Stimulated activated CD8-positive, alpha-beta memory T cell treated with anti-CD3 and anti-CD28 coated beads, Interleukin-15, amount 100 ng/mL, for 48 hours (primary cell): ENCODE measurements at regions not wholly inside any gene's neighbourhood (a gene's known extent, or its start where the extent isn't known, plus 50 kb on each side); places are given as distances from the start of the nearest gene placed in this dataset.
"Not testable (repeated sequence)": the region's sequence is repeated elsewhere in the genome, so short reads cannot be mapped to it uniquely, and the experiment has no call there.

Experiments
- DNase-seq, 2 donors: peaks; one replicate each; pipeline ENCODE4 v3.0.0-alpha.2; 2020; ENCODE audit warnings: low read depth in 2 of 2

DNA sequence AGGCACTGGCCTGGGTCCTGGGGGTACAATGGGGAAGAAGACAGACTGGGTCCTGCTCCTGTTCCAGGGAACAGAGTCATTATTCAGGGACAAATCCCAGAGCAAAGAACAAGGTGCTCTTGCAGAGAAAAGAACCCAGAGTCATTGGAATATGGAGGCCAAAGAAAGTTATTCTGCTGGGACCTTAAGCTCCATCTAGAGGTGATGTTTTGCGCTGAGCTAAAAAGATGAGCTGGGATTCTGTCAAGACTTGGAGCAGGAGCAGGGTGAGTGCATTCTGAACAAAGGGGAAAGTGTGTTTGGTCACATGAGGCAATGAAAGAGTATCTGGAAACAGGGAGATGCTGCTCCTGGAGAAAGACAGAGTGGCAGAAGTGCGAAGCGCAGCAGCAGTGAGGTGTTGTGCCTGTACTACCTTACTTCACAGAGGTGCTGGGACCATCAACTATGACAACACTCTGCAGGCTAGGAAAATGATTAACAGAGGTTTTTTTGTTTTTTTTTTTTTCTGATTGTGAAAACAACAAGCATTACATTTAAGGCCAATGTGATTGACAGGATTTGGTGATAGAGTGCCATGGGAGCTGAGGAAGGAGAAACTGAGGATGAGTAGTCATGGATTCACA is 95.3 kb upstream of the TNFSF11 start:
- no peak for DNase-seq

DNA sequence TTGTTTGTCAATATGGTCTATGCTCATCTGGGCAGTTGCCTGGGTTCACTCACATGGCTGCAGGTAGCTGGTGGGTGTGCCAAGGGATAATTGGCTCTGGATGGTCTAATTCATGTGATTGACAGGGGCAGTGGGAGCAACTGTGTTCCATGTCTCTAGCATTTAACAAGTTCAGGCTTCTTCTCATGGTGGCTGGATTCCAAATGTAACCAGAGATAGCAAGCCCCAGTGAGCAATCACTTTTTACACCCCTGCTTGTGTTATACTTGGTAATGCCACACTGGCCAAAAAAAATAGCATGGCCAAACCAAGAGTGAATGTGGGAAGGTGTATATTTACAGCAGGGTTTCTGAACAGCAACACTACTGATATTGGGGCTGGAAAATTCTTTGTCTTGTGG is 89.6 kb upstream of the TNFSF11 start:
- no peak for DNase-seq

GRCh38 chr13:42485272-42485671 is 88.7 kb upstream of the TNFSF11 start:
- no peak for DNase-seq

GRCh38 chr13:42486711-42487198 is 87.2 kb upstream of the TNFSF11 start:
- DNase-seq: no peak

DNA sequence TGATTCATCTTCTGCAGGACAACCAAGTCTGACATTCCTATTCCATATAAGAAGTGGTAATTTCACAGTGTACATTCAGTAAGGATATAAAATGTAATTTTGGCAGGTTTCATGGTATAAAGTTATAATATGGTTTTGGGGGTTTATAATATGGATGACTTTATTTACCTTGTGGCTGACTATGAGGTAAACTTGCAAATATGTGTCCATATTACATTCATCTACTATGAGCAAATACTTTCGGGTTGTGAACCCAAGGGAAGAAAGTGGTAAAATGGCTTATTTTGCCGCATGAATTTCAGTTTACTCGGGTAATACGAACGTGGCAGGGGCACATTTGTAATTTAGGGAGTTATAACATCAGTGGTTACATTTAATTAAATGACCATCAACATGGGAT is 86.7 kb upstream of the TNFSF11 start:
- no peak for DNase-seq

DNA sequence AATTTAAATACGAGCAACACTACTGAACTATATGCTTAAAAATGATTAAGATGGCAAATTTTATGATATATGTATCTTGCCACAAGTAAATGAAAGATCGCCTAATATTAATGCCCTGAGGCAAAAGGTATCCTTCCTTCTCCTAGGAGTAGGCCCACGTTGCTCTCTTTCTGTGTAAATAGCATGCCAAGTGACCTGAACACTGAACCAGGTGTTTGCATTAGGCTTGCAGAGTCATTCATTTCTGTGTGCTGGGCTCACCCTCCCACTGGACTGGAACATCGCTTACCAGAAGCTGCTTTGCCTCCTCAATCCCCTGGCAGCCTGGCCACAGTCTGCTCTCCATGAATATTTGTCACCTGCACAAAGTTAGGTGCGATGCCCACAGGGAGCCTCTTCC is 83.3 kb upstream of the TNFSF11 start:
- DNase-seq: no peak

GRCh38 chr13:42492372-42492920 is 81.5 kb upstream of the TNFSF11 start:
- no peak for DNase-seq

DNA sequence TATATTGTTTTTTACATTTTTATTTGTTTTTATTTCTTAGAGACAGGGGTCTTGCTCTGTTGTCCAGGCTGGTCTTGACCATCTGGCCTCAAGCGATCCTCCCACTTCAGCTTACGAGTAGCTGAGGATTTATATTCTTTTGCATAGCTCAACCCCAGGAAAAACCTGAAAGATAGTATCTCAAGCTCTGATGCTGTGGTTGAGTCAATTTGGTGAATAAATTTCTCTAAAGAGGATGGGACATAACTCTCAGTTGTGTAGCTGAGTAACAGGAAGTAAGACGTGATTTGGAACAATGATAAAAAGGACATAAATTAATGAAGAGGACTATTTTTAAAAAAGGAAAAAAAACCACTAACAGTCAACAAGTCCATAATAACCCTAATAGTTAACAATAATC is 79.8 kb upstream of the TNFSF11 start:
- DNase-seq: no peak

DNA sequence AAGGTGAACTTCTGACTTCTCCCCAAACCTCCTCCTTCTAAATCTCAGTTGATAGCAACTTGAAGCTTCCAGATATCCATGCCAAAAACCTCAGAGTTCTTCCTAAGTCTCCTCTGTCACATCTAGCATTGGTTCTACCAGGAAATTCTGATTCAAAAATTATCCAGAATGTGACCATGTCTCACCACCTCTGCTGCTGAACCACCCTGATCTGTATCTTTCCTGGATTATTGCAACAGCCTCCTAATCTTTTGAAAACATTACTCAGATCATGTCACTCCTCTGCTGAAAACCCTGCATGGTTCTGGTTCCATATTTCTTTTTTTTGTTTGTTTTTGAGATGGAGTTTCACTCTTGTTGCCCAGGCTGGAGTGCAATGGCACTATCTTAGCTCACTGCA is 78.7 kb upstream of the TNFSF11 start:
- DNase-seq: no peak

GRCh38 chr13:42495751-42496150 is 78.2 kb upstream of the TNFSF11 start:
- no peak for DNase-seq

GRCh38 chr13:42496926-42497554 is 76.9 kb upstream of the TNFSF11 start:
- DNase-seq: not testable (repeated sequence)

GRCh38 chr13:42497798-42498197 is 76.2 kb upstream of the TNFSF11 start:
- no peak for DNase-seq

DNA sequence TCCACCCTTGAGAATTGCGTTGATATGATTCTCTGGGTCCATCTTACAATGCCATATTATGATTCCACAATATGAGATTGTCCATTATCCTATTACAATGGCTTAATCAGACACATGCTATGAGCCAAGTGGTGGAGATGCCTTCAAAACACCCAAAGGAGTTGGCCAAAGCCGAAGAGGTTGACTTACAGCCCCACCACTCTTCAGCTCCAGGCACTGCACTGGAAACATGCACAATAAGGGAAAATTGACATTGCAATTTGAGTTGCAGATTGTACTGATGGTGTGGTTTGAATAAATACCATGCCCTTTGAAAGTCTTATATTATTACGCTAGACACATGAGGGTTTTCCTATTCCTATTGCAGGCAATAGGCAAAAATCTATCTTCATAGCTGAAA is 75.4 kb upstream of the TNFSF11 start:
- no peak for DNase-seq
